Mesenchymal stem cell (in vitro differentiated cells and primary cell): ENCODE measurements at regions not wholly inside any gene's neighbourhood (a gene's known extent, or its start where the extent isn't known, plus 50 kb on each side); places are given as distances from the start of the nearest gene placed in this dataset.

Source experiments
- DNase-seq: peaks from one replicate; pipeline ENCODE4 v3.0.0-alpha.2; 2013
- H2AFZ ChIP-seq: one replicate; pipeline ENCODE4 v1.6.1; 2013; ENCODE audit warnings: low read depth, mild to moderate bottlenecking, control low read depth, inconsistent platforms, low read length, moderate library complexity
- H2AK5ac ChIP-seq: 2 replicates; pipeline ENCODE4 v1.6.1; 2013; ENCODE audit warnings: low read length, moderate library complexity, mild to moderate bottlenecking, inconsistent platforms; ENCODE audit not compliant: severe bottlenecking
- H2BK120ac ChIP-seq: one replicate; pipeline ENCODE4 v1.6.1; 2013; ENCODE audit warnings: low read depth, mild to moderate bottlenecking, inconsistent platforms, low read length, moderate library complexity
- H2BK12ac ChIP-seq, 2 experiments: one replicate each; pipeline ENCODE4 v1.6.1; 2013; ENCODE audit warnings: inconsistent platforms in 2 of 2, low read length in 2 of 2, mild to moderate bottlenecking in 2 of 2, moderate library complexity in 2 of 2, control low read depth in 1 of 2
- H2BK15ac ChIP-seq: one replicate; pipeline ENCODE4 v1.6.1; 2013; ENCODE audit warnings: mild to moderate bottlenecking, low read depth, inconsistent platforms; ENCODE audit not compliant: poor library complexity, severe bottlenecking
- H2BK5ac ChIP-seq: 2 replicates; pipeline ENCODE4 v1.6.1; 2013; ENCODE audit warnings: low read depth, mild to moderate bottlenecking, low read length, control low read depth, inconsistent platforms; ENCODE audit not compliant: poor library complexity, severe bottlenecking
- H3K14ac ChIP-seq, 2 experiments: one replicate each; pipeline ENCODE4 v1.6.1; 2013; ENCODE audit warnings: inconsistent platforms in 2 of 2, low read length in 2 of 2, control low read depth in 1 of 2, mild to moderate bottlenecking in 1 of 2, moderate library complexity in 1 of 2
- H3K18ac ChIP-seq, 2 experiments: one replicate each; pipeline ENCODE4 v1.6.1; 2013; ENCODE audit warnings: inconsistent platforms in 2 of 2, low read length in 2 of 2, control low read depth in 1 of 2, low read depth in 1 of 2, mild to moderate bottlenecking in 1 of 2
- H3K23ac ChIP-seq, 2 experiments: one replicate each; pipeline ENCODE4 v1.6.1; 2013; ENCODE audit warnings: inconsistent platforms in 2 of 2, low read length in 2 of 2, mild to moderate bottlenecking in 2 of 2, moderate library complexity in 2 of 2, control low read depth in 1 of 2
- H3K27ac ChIP-seq: 2 replicates; pipeline ENCODE4 v1.5.1; 2013; ENCODE audit warnings: mild to moderate bottlenecking, moderate library complexity, low read length, control low read depth, inconsistent platforms; ENCODE audit not compliant: poor library complexity, severe bottlenecking
- H3K27me3 ChIP-seq, 2 experiments: 2 replicates each; pipeline versions ENCODE4 v1.6.1 to v1.7.0; 2013; ENCODE audit warnings: low read length in 2 of 2, mild to moderate bottlenecking in 2 of 2, moderate library complexity in 2 of 2, control low read depth in 1 of 2, inconsistent platforms in 1 of 2; ENCODE audit not compliant: control insufficient read depth in 1 of 2, insufficient read depth in 1 of 2
- H3K36me3 ChIP-seq, 2 experiments: 2 replicates each; pipeline versions ENCODE4 v1.6.1 to v1.7.0; 2013; ENCODE audit warnings: low read length in 2 of 2, control low read depth in 1 of 2, inconsistent platforms in 1 of 2, low read depth in 1 of 2, mild to moderate bottlenecking in 1 of 2; ENCODE audit not compliant: insufficient read depth in 2 of 2, control insufficient read depth in 1 of 2
- H3K4ac ChIP-seq, 2 experiments: one replicate each; pipeline ENCODE4 v1.6.1; 2013; ENCODE audit warnings: inconsistent platforms in 2 of 2, low read length in 2 of 2, mild to moderate bottlenecking in 2 of 2, moderate library complexity in 2 of 2, control low read depth in 1 of 2, low read depth in 1 of 2
- H3K4me1 ChIP-seq: 2 replicates; pipeline ENCODE4 v1.6.1; 2013; ENCODE audit warnings: low read depth, low read length, control low read depth; ENCODE audit not compliant: control insufficient read depth, insufficient read depth
- H3K4me2 ChIP-seq: 2 replicates; pipeline ENCODE4 v1.6.1; 2013; ENCODE audit warnings: low read length, mild to moderate bottlenecking, inconsistent platforms; ENCODE audit not compliant: poor library complexity, severe bottlenecking
- H3K4me3 ChIP-seq, 2 experiments: 2 replicates each; pipeline versions ENCODE4 v1.5.1 to v1.7.0; 2013; ENCODE audit warnings: low read length in 2 of 2, mild to moderate bottlenecking in 2 of 2, control low read depth in 1 of 2, low read depth in 1 of 2; ENCODE audit not compliant: insufficient read depth in 1 of 2
- H3K79me1 ChIP-seq: replicated peaks from 2 replicates; pipeline ENCODE4 v1.6.1; 2013; ENCODE audit warnings: mild to moderate bottlenecking, control low read depth, low read length, inconsistent platforms; ENCODE audit not compliant: poor library complexity, severe bottlenecking
- H3K9ac ChIP-seq: 2 replicates; pipeline ENCODE4 v1.7.0; 2013; ENCODE audit warnings: mild to moderate bottlenecking, low read length, moderate library complexity
- H3K9me3 ChIP-seq: 2 replicates; pipeline ENCODE4 v1.7.0; 2013; ENCODE audit warnings: mild to moderate bottlenecking, low read length; ENCODE audit not compliant: control insufficient read depth
- H4K8ac ChIP-seq: one replicate; pipeline ENCODE4 v1.6.1; 2013; ENCODE audit warnings: inconsistent platforms, mild to moderate bottlenecking, low read length, moderate library complexity
- H4K91ac ChIP-seq: one replicate; pipeline ENCODE4 v1.6.1; 2013; ENCODE audit warnings: mild to moderate bottlenecking, low read length, inconsistent platforms
- WGBS: methylation state at CpG from one replicate; pipeline ENCODE4 v1.1.7; 2013; ENCODE audit warnings: mixed read lengths; 5-methylcytosine and 5-hydroxymethylcytosine counted together

- Histone ChIP-seq H3K14ac (no peak overlapping the region), H3K79me1 (no peaks in the 10 kb centered on the region), H3K27ac (no peak overlapping the region), H4K91ac (no peak overlapping the region), H3K36me3 (no peaks in the 10 kb centered on the region), H3K4ac (no peak overlapping the region), H2BK120ac (no peak overlapping the region), H3K9ac (no peak overlapping the region), H2BK5ac (no peak overlapping the region), H3K9me3 (no peaks in the 10 kb centered on the region), H3K4me3 (no peak overlapping the region), H3K23ac (no peak overlapping the region), H3K4me2 (no peak overlapping the region), H3K27me3 (peaks cover 0 to 5% of the 10 kb centered on the region in 2 experiments), H3K18ac (no peak overlapping the region), H2AFZ (no peak overlapping the region), H3K4me1 (peaks cover 2% of the 10 kb centered on the region), H2BK15ac (no peak overlapping the region), H2BK12ac (no peak overlapping the region), H2AK5ac (no peak overlapping the region), H4K8ac (no peak overlapping the region)
- 85% methylated on average over 24 of the region's 24 CpGs for WGBS
- DNase-seq = no peak
Measured at GRCh38 chr6:168381726-168382458, 59.1 kb upstream of the SMOC2 start.

GRCh38 chr6:168383062-168383854, 57.7 kb upstream of the SMOC2 start:
- no peak overlapping the region for H3K14ac ChIP-seq
- H2BK15ac ChIP-seq = no peak overlapping the region
- H3K27me3 ChIP-seq = peaks cover 0 to 5% of the 10 kb centered on the region in 2 experiments
- H3K23ac ChIP-seq = no peak overlapping the region
- H3K27ac ChIP-seq = no peak overlapping the region
- no peak overlapping the region for H2BK12ac ChIP-seq
- no peak overlapping the region for H2AFZ ChIP-seq
- 84% methylated on average over 40 of the region's 46 CpGs for WGBS
- H2BK5ac ChIP-seq = no peak overlapping the region
- H3K18ac ChIP-seq = no peak overlapping the region
- no peaks in the 10 kb centered on the region for H3K79me1 ChIP-seq
- peak overlapping the region in 1 of 2 experiments; percentile 5 for H3K4me3 ChIP-seq
- no peak overlapping the region for H4K8ac ChIP-seq
- peaks cover 2% of the 10 kb centered on the region for H3K4me1 ChIP-seq
- DNase-seq = no peak
- H3K4ac ChIP-seq = no peak overlapping the region
- no peak overlapping the region for H2BK120ac ChIP-seq
- H3K9ac ChIP-seq = no peak overlapping the region
- no peak overlapping the region for H3K4me2 ChIP-seq
- H2AK5ac ChIP-seq = no peak overlapping the region
- peak overlapping the region; percentile 56 for H4K91ac ChIP-seq
- H3K9me3 ChIP-seq = no peaks in the 10 kb centered on the region
- H3K36me3 ChIP-seq = no peaks in the 10 kb centered on the region

- Histone ChIP-seq H4K8ac (no peak overlapping the region), H2BK12ac (no peak overlapping the region), H3K27me3 (peaks cover 0 to 5% of the 10 kb centered on the region in 2 experiments), H3K18ac (no peak overlapping the region), H3K4ac (no peak overlapping the region), H3K9ac (peak overlapping the region; percentile 85), H3K14ac (no peak overlapping the region), H3K4me2 (no peak overlapping the region), H2BK5ac (no peak overlapping the region), H2BK15ac (no peak overlapping the region), H2AK5ac (no peak overlapping the region), H3K23ac (no peak overlapping the region), H3K4me1 (peaks cover 2% of the 10 kb centered on the region), H3K9me3 (no peaks in the 10 kb centered on the region), H4K91ac (no peak overlapping the region), H3K79me1 (no peaks in the 10 kb centered on the region), H3K36me3 (no peaks in the 10 kb centered on the region), H3K4me3 (peak overlapping the region in 1 of 2 experiments; percentile 66), H2BK120ac (no peak overlapping the region), H3K27ac (no peak overlapping the region), H2AFZ (no peak overlapping the region)
- WGBS = 91% methylated on average over 25 of the region's 31 CpGs
- no peak for DNase-seq
Measured at GRCh38 chr6:168384045-168385036, 56.6 kb upstream of the SMOC2 start.
